ENCODE measurements at regions not wholly inside any gene's neighbourhood (a gene's known extent, or its start where the extent isn't known, plus 50 kb on each side); places are given as distances from the start of the nearest gene placed in this dataset.
"Not testable (repeated sequence)": the region's sequence is repeated elsewhere in the genome, so short reads cannot be mapped to it uniquely, and the experiment has no call there.

GRCh38 chr1:234949528-234949927, 179.1 kb downstream of the TOMM20 start:
- not testable (repeated sequence) for TF ChIP-seq CTCF, POLR2A (IDR thresholded peaks at IDR 0.05)
